ENCODE measurements at regions not wholly inside any gene's neighbourhood (a gene's known extent, or its start where the extent isn't known, plus 50 kb on each side); places are given as distances from the start of the nearest gene placed in this dataset.
A peak's percentile ranks its signal among the peaks of the same experiment; 100 is the strongest.
"Not testable (repeated sequence)": the region's sequence is repeated elsewhere in the genome, so short reads cannot be mapped to it uniquely, and the experiment has no call there.

DNA sequence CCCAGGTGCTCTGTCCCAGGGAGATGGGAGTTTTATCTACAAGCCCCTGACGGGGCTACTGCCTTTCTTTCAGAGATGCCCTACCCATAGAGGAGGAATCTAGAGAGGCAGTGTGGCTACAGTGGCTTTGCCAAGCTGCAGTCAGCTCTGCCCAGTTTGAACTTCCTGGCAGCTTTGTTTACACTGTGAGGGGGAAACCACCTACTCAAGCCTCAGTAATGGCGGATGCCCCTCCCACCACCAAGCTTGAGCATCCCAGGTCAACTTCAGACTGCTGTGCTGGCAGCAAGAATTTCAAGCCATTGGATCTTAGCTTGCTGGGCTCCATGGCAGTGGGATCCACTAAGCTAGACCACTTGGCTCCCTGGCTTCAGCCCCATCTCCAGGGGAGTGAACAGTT is 53.1 kb upstream of the TMEM252 start:
- H3K4me3 ChIP-seq, H3K27ac ChIP-seq: not testable (repeated sequence)

DNA sequence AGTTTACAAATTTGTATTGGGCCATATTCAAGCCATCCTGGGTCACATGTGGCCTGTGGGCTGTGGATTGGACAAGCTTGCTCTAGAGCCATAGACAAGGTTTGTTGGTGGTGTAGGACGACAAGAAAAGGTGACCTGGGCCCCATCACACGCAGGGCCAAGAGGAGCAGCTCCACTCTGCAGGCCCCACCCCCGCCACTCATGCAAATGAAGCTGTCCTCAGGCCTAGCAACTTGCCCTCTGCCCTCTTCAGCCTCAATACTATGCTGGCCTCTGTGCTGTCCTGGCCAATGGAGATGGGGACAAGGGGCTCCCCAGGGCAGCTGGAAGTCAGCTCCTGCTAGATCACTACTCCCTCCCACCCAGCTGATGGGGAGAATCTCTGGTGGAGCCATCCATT is 55.2 kb upstream of the TMEM252 start:
- Histone ChIP-seq H3K4me3 (no peak overlapping the region), H3K27ac (no peak overlapping the region)

DNA sequence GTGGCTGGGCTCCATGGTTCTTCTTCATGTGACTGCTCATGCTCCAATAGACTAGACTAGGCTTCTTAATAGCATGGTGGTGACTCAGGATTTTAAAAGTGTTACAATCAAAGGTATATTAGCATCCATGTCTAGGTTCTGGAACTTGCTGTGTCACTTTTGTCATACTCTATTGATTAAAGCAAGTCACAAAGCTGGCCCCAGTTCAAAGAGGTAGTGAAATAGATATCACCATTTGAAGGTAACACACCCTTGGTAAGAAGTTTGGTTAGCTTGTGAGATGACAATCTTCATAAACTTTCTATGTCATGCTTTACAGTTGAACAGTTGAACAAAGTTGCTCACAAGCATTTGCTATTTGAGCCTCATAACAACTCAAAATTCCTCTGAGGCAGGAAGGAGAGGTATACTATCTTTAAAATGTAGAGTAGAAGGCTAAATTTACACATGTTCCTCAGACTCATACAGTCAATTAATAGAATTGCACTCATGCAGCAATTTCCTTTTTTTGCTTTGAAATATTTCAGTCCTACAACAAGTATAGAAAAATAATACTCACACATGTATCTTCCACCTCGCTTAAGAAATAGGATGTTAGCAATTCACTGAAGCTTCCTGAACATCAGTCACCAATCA is 56.8 kb upstream of the TMEM252 start:
- Histone ChIP-seq H3K4me3 (no peak overlapping the region), H3K27ac (no peak overlapping the region)

DNA sequence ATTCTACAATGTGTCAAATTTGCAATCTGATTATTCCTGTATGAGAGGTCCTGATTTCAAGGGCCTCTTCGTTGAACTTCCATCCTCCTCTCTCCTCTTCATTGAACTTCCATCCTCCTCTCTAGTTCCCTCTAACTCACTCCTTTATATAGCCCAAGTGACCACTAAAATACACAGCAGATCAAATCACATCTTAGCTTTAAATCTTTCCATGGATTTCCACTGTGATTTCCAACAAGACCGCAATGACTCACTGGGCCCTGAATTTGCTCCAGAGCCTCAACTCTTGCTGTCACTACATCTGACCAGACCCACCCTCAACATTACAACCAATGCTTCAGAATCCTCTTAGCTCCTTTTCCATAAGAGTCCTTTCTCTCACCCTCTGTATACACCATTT is 59.1 kb upstream of the TMEM252 start:
- Histone ChIP-seq H3K27ac (no peak overlapping the region), H3K4me3 (no peak overlapping the region)

DNA sequence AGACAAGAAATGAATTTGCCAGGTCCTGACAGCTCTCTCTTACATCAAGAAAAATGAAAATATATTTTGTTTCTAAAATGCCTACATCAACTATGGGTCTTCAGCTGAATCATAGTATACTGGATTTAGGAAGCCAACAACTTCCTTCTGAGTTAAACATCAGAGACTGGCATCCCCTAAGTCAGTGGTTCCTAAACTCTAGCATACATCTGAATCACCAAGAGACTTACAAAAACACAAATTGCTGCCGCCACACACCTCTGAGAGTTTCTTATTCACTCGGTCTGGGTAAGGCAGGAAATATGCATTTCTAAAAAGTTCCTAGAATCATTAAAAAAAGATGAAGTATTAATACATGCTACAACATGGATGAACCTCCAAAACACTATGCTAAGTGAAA is 60.4 kb upstream of the TMEM252 start:
- no peak overlapping the region for H3K27ac ChIP-seq
- H3K4me3 ChIP-seq = no peak overlapping the region

DNA sequence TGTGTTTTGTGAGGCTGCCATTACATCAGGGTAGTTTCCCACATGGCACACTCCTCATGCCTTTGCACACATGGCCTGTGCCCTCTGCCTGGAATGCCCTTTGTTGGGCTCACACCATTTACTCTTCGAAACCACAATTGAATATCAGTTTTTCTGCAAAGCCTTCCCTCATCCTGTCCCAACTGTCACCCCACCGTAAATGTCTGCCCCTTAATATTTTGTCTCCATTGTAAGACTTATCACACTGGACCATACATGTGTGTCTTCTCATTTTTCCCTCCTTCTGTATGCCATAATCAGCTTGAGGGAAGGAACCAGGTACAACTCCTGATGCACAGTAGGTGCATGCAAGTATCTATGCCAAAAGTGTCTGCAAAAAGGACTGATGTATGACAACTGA is 62.7 kb upstream of the TMEM252 start:
- H3K4me3 ChIP-seq = no peak overlapping the region
- H3K27ac ChIP-seq = no peak overlapping the region

DNA sequence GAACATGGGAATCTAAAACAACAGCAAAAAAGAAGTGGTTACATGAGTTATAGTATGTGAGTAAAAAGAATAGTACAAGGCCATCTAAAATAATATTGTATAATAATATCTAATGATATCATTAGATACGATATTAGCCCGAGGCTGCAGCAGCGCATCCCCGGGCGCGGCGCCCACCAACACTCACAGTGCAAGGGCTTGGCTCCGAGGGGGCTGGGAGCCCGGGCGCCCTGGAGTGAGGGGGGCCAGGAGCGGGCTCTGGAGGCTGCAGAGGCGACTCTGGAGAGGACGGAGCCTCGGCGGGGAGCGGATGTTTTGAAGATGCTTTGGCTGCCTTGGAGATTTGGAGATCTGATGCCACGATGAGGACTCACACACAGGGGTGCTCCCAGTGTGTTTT is 68.1 kb upstream of the TMEM252 start:
- Histone ChIP-seq H3K4me3 (no peak overlapping the region), H3K27ac (no peak overlapping the region)

DNA sequence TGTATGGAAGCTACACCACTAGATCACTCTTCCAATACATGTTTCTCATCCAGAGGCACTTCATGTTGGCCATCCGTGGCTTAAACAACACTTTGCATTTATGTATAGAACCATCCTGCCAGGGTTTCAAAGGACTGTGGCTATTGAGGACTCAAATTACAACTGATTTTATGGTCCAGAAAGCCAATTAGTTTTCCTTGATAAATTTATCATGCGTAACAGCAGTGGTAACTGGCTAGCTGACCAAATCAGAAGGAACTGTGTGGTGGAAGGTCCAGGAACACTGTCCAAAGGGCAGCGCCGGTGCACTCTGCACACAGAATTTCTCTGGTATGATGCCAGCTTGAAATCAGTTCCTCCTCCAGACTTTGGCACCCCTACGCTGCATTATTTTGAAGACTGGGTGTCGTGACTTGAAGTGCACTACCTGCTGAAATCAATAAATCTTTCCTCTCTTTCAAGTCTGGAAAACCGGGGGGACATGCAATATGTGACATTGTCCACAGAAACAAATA is 69.3 kb upstream of the TMEM252 start:
- Histone ChIP-seq H3K27ac (no peak overlapping the region), H3K4me3 (no peak overlapping the region)

DNA sequence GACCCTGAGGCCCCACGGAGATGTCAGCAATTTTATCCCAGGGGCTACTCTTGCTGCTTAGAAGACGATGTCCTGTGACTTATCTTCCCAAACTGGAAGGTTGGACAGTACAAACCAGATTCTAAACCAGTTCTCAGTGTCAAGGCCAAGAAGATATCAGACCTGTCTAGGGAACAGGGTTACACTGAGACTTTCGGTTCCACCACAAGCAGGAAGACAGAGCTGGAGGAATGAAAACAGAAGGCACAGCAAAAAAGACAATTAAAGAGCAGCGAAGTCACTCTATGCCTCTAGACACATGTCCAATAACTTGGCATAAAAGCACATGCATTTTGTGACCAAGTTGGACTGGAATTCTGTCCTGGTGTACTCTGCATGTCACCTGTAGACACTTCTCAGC is 73.4 kb upstream of the TMEM252 start:
- no peak overlapping the region for H3K27ac ChIP-seq
- H3K4me3 ChIP-seq = no peak overlapping the region

DNA sequence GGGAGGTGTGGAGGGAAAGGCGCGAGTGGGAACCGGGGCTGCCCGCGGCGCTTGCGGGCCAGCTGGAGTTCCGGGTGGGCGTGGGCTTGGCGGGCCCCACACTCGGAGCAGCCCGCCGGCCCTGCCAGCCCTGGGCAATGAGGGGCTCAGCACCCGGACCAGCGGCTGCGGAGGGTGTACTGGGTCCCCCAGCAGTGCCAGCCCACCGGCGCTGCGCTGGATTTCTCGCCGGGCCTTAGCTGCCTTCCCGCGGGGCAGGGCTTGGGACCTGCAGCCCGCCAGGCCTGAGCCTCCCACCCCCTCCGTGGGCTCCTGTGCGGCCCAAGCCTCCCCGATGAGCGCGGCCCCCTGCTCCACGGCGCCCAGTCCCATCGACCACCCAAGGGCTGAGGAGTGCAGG is 76.3 kb upstream of the TMEM252 start:
- not testable (repeated sequence) for H3K4me3 ChIP-seq, H3K27ac ChIP-seq

DNA sequence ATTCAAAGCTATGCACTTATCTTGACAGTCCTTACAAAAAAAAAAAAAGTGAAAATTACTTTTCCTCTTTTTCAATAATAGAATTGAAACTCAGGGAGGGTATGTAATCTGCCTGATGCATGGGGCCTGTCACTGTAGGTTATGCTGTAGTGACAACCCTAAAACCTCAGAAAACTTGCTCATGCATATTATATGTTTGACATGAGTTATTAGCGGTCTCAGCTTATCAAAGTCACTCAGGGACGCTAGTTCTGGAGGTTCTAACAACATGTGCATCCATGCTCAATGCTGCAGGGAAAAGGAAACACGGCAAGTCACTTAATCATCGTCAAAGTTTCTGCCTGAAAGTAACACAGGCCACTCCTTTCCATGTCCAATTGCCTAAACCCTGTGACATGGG is 78.4 kb upstream of the TMEM252 start:
- no peak overlapping the region for H3K4me3 ChIP-seq
- no peak overlapping the region for H3K27ac ChIP-seq

DNA sequence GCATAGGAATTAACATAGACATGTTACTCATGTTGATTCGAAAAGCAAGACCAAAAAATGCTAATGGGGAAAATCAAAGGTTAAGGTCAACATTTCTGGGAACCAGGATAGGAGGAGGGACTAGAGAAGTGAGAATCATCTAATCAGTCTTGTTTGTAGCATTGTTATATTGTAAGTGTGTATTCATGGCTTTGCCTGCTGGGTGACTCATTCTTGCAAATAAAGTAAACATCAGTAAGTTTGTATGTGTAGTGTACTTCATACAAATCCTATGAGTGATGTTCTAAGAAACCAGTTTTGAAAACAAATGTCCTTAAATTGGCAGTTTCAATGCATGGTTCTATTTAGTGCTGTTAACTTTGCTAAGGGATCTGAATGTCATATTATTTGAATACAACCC is 79.0 kb upstream of the TMEM252 start:
- Histone ChIP-seq H3K27ac (no peak overlapping the region), H3K4me3 (no peak overlapping the region)

DNA sequence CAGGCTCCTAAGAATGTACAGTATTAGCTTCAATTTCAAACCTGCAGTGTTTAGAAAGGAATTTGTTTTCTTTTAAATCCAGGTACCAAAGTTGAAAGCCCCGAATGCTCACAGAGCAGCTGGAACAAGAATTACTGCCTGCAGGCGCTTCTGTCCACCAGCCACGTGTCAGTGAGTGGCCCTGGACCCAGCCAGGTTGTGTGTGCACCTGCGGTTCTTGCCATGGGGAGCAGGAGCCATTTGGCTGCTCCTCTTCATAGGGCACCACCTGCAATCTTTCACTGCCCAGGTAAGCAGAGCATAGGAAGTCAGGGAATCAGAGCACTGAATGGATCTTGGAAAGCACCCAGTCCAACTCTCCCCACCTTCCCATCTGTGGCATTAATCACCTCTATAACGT is 79.5 kb upstream of the PIP5K1B start:
- no peak overlapping the region for H3K4me3 ChIP-seq
- no peak overlapping the region for H3K27ac ChIP-seq

DNA sequence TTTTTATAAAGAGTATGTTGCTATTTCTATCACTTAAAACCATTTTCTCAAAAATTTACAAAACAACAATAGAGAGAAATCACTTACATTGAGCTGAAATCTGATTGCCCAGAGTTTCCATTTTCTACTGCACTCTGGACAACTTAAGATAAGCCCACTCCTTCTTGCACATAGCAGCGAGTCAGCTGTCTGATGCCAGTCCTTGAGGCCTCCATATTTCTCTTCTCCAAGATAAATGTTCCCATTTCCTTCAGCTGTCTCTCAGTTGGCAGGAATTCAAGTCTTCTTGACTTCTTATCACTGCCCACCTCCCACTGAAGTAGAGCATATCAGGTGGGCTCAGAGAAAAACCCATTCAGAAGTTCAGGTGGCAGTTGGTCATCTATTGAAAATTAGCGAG is 78.5 kb upstream of the PIP5K1B start:
- Histone ChIP-seq H3K4me3 (no peak overlapping the region), H3K27ac (no peak overlapping the region)

DNA sequence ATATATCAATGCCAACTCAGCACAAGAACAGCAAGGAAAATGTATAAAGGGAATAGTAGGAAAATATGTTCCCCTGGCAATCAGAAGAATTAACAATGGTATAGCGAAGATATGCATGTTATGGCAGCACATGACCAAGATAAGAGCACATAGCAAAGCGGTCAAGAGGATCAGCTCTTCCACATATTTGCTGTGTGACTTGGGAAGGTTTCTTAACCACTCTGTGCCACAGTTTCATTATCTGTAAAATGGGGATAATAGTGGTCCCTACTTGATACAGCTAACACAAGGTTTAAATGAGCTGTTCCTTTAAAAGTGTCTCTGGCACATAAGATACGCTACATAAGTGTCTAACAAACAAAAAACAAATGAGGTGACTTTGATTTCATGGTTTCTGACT is 77.9 kb upstream of the PIP5K1B start:
- Histone ChIP-seq H3K27ac (no peak overlapping the region), H3K4me3 (no peak overlapping the region)

DNA sequence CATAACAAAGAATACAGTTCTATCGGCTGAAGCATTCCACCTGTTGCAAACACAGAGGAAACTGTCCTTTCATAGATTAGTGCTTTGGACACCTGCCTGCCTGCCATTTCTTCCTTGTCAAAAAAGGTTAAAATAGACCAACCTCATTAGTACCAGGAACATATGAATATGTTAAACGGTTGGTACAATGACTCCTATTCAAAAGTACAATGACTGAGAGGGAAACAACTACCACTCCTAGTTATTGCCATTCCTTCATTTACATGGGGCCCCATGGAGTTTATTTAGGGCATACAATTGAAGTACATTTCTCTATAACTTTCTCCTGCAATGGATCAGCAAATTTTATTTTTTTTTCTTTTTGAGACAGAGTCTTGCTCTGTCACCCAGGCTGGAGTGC is 77.4 kb upstream of the PIP5K1B start:
- H3K4me3 ChIP-seq = no peak overlapping the region
- H3K27ac ChIP-seq = no peak overlapping the region

DNA sequence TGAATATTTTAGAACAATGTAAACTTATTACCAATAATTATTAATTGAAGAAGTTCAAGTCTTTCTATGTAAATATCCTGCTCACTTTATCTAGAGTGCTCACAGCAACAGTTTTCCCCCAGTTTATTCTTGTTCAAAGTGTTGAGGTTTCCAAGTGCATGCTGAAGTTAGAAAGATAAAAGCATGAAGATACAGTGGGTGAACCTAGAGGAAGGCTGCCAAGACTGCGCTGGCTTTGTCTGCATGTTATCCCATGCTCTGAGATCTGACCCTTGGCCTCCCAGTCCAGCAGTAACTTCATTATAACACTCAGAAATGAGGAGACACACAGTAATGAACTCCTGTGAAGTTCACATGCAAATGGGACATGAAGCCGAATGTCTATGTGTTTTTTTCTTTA is 76.0 kb upstream of the PIP5K1B start:
- H3K27ac ChIP-seq = peak overlapping the region in 1 of 21 experiments; percentile 14
- H3K4me3 ChIP-seq = no peak overlapping the region

DNA sequence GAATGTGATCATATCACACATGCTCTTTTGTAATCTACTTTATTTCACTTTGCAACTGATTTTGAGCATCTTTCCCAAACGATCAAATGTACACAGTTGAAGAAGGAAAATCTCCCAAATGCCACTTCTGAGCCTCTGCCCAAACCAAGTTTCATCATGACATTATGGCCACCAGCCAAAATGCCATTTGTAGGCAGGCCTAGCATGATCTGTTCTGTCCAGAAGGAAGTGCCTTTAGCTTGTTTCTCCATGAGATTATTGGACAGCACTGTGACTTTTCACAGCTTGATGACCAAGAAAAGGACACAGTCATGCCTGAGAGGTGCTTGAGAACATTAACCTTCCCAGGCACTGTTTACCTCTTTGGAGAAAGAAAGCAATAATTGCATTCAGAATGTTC is 73.2 kb upstream of the PIP5K1B start:
- no peak overlapping the region for H3K4me3 ChIP-seq
- no peak overlapping the region for H3K27ac ChIP-seq

DNA sequence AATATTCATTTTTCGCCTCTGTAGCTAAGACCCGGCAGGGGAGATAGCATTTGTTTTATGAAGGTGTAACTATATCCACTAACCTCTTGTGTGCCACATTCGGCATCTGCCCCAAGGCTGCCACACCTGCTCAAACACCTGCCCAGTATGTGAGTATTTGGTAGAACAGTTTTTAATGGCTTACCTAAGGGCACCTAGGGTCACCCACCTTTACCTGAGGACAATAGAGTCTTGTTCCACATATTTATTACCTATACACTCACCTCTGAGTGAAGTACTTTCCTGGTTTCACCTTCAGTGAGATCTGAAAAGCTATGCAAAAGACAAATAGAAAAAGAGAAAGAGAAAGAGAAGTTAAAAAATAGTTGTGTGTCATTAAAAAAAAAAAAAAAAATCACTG is 68.0 kb upstream of the PIP5K1B start:
- Histone ChIP-seq H3K27ac (no peak overlapping the region), H3K4me3 (no peak overlapping the region)

DNA sequence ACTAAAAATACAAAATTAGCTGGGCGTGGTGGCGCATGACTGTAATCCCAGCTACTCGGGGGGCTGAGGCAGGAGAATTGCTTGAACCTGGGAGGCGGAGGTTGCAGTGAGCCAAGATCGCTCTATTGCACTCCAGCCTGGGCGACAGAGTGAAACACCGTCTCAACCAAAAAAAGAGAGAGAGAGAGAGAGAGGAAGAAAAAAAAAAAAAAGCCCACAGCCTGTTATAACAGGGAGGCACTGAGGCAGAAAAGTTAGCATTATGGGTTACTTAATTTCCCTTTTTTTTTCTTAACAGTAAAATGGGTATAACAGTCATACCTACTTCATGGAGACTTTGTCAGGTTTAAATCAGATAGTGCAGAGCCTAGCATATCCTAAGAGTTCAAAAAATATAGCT is 65.8 kb upstream of the PIP5K1B start:
- H3K27ac ChIP-seq = not testable (repeated sequence)

DNA sequence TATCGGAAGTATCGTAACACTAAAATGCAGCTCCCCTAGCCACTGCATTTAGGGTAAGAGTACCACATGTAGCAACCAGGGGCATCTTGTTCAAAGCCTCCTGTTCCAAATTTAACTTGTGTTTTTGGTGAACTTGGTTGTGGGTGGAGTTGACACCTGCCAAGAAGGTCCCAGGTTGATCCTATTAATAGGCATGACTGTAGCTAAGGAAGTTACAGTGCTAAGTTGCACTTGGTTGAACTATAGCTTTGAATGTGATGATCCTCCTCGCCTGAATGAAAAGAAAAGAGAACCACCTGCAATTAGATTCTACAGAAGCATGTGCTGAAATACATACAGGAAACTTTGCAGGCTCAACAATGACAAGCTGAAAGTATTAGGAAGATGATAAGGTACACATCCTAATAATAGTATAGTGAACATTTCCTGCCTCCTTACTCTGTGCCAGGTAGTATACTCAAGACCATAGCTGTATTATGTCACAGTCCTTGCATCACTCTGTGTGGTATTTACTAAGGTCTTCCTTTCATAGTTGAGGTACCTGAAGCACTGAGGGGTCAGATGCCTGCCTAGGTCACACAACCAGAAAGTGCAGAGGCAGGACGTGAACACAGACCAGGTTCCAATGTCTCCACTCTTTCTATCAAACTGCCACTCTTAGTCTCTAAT is 64.5 kb upstream of the PIP5K1B start:
- H3K4me3 ChIP-seq = no peak overlapping the region
- H3K27ac ChIP-seq = peak overlapping the region in 1 of 21 experiments; percentile 34

More for the DNA sequence above, 65.8 kb upstream of the PIP5K1B start:
- H3K4me3 ChIP-seq = not testable (repeated sequence)

Measured in skin epidermis (tissue), 12 donors.